GM04504 (cell line): ENCODE measurements at regions not wholly inside any gene's neighbourhood (a gene's known extent, or its start where the extent isn't known, plus 50 kb on each side); places are given as distances from the start of the nearest gene placed in this dataset.
"Not testable (repeated sequence)": the region's sequence is repeated elsewhere in the genome, so short reads cannot be mapped to it uniquely, and the experiment has no call there.

Experiments used
- DNase-seq: peaks from one replicate; pipeline ENCODE4 v3.0.0-alpha.2; 2012; ENCODE audit warnings: low read depth

- DNase-seq = peak; percentile 1
Measured at GRCh38 chr12:41663598-41664265, 475.6 kb downstream of the PDZRN4 start.

GRCh38 chr12:41661141-41661765, 473.1 kb downstream of the PDZRN4 start:
- DNase-seq = no peak

GRCh38 chr12:41656454-41656853, 468.3 kb downstream of the PDZRN4 start:
- no peak for DNase-seq

GRCh38 chr12:41653386-41654326, 465.5 kb downstream of the PDZRN4 start:
- no peak for DNase-seq

- DNase-seq = no peak
Measured at GRCh38 chr12:41652981-41653380, 464.9 kb downstream of the PDZRN4 start.

GRCh38 chr12:41645624-41646023, 457.5 kb downstream of the PDZRN4 start:
- no peak for DNase-seq

- not testable (repeated sequence) for DNase-seq
Measured at GRCh38 chr12:41642808-41643207, 454.7 kb downstream of the PDZRN4 start.

- no peak for DNase-seq
Measured at GRCh38 chr12:41636653-41637052, 448.5 kb downstream of the PDZRN4 start.

- DNase-seq = no peak
Measured at GRCh38 chr12:41635626-41636364, 447.7 kb downstream of the PDZRN4 start.

GRCh38 chr12:41634091-41634490, 446.0 kb downstream of the PDZRN4 start:
- no peak for DNase-seq

- DNase-seq = no peak
Measured at GRCh38 chr12:41629611-41630010, 441.5 kb downstream of the PDZRN4 start.

GRCh38 chr12:41627476-41627875, 439.4 kb downstream of the PDZRN4 start:
- DNase-seq = no peak

GRCh38 chr12:41624571-41624970, 436.5 kb downstream of the PDZRN4 start:
- DNase-seq = no peak
